MM.1S (cell line): ENCODE measurements at regions not wholly inside any gene's neighbourhood (a gene's known extent, or its start where the extent isn't known, plus 50 kb on each side); places are given as distances from the start of the nearest gene placed in this dataset.

Experiments
- DNase-seq: peaks from one replicate; pipeline ENCODE4 v3.0.0-alpha.2; 2015
- H2AFZ ChIP-seq: fragments of 300-600 bp; sonication (generic); 2 replicates; pipeline ENCODE4 v1.6.0; 2016; ENCODE audit warnings: antibody characterized with exemption, low read length
- H3F3A ChIP-seq: fragments of 300-600 bp; sonication (generic); 2 replicates; pipeline ENCODE4 v1.6.1; 2016; ENCODE audit warnings: mild to moderate bottlenecking, antibody characterized with exemption, low read length, moderate library complexity, mixed read lengths; ENCODE audit not compliant: insufficient read depth
- H3K27ac ChIP-seq: fragments of 300-600 bp; sonication (generic); 2 replicates; pipeline ENCODE4 v1.5.1; 2016; ENCODE audit warnings: mild to moderate bottlenecking, low read length
- H3K27me3 ChIP-seq: fragments of 300-600 bp; sonication (generic); replicated peaks from 2 replicates; pipeline ENCODE4 v1.6.0; 2016; ENCODE audit warnings: low read length; ENCODE audit not compliant: insufficient read depth
- H3K36me3 ChIP-seq: fragments of 300-600 bp; sonication (generic); replicated peaks from 2 replicates; pipeline ENCODE4 v1.6.1; 2016; ENCODE audit warnings: mild to moderate bottlenecking, low read length, mixed read lengths; ENCODE audit not compliant: insufficient read depth
- H3K4me1 ChIP-seq: fragments of 300-600 bp; sonication (generic); 2 replicates; pipeline ENCODE4 v1.6.1; 2016; ENCODE audit warnings: low read length, mixed read lengths
- H3K4me2 ChIP-seq: fragments of 300-600 bp; sonication (generic); 2 replicates; pipeline ENCODE4 v1.6.0; 2016; ENCODE audit warnings: low read depth, low read length
- H3K4me3 ChIP-seq: fragments of 300-600 bp; sonication (generic); 2 replicates; pipeline ENCODE4 v1.5.1; 2016; ENCODE audit warnings: low read length, mixed read lengths
- H3K79me2 ChIP-seq: fragments of 300-600 bp; sonication (generic); 2 replicates; pipeline ENCODE4 v1.6.1; 2016; ENCODE audit warnings: mixed run types, low read length, mixed read lengths
- H3K9ac ChIP-seq: fragments of 300-600 bp; sonication (generic); 2 replicates; pipeline ENCODE4 v1.6.1; 2016; ENCODE audit warnings: low read length, mixed read lengths
- H3K9me2 ChIP-seq: fragments of 300-600 bp; sonication (generic); replicated peaks from 2 replicates; pipeline ENCODE4 v1.6.1; 2016; ENCODE audit warnings: mild to moderate bottlenecking, low read length, mixed read lengths; ENCODE audit not compliant: insufficient read depth
- H3K9me3 ChIP-seq: fragments of 300-600 bp; sonication (generic); replicated peaks from 2 replicates; pipeline ENCODE4 v1.6.1; 2016; ENCODE audit warnings: mild to moderate bottlenecking, low read length, mixed read lengths; ENCODE audit not compliant: insufficient read depth
- H4K20me1 ChIP-seq: fragments of 300-600 bp; sonication (generic); 2 replicates; pipeline ENCODE4 v1.6.1; 2016; ENCODE audit warnings: mild to moderate bottlenecking, low read length, moderate library complexity, mixed read lengths; ENCODE audit not compliant: insufficient read depth
- EZH2 ChIP-seq: fragments of 300-600 bp; sonication (generic); optimal IDR thresholded peaks from 2 replicates; pipeline ENCODE3; 2017; ENCODE audit warnings: low read depth, mild to moderate bottlenecking, antibody characterized with exemption, low read length, mixed read lengths
- EZH2phosphoT487 ChIP-seq: fragments of 300-600 bp; sonication (generic); IDR thresholded peaks from 2 replicates; pipeline ENCODE4 v1.6.1; 2018; ENCODE audit warnings: antibody characterized with exemption, low read length
- TF ChIP-seq, protein P1 (sequence below): fragments of 300-600 bp; sonication (generic); IDR thresholded peaks from 2 replicates; pipeline ENCODE4 v1.5.1; 2016; ENCODE audit warnings: antibody characterized with exemption, low read length, mixed read lengths

DNA sequence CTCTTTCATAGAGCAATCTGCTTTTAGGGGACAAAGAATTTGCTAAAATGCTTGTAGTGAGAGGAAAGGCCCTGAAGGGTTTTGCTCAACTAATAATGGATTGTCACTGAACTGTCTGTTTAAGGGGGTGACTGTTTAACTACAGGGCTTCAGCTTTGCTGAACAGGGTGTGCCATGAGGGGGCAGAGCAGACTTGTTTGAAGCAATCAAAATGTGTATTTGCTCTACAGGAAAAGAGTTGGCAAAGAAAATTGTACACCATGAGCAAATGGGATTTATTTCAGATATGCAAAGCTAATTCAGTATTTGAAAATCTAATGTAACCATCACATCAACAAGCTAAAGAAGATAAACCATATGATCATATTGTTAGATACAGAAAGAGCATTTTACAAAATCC lies 154.3 kb downstream of the GABRG2 start:
- H3K9ac ChIP-seq, result no peak overlapping the region
- no peaks in the 10 kb centered on the region for H3F3A ChIP-seq
- H3K36me3 ChIP-seq, result no peaks in the 10 kb centered on the region
- H3K4me2 ChIP-seq, result no peak overlapping the region
- H3K9me2 ChIP-seq, result no peaks in the 10 kb centered on the region
- no peak for TF ChIP-seq EZH2
- TF ChIP-seq, protein P1, sequence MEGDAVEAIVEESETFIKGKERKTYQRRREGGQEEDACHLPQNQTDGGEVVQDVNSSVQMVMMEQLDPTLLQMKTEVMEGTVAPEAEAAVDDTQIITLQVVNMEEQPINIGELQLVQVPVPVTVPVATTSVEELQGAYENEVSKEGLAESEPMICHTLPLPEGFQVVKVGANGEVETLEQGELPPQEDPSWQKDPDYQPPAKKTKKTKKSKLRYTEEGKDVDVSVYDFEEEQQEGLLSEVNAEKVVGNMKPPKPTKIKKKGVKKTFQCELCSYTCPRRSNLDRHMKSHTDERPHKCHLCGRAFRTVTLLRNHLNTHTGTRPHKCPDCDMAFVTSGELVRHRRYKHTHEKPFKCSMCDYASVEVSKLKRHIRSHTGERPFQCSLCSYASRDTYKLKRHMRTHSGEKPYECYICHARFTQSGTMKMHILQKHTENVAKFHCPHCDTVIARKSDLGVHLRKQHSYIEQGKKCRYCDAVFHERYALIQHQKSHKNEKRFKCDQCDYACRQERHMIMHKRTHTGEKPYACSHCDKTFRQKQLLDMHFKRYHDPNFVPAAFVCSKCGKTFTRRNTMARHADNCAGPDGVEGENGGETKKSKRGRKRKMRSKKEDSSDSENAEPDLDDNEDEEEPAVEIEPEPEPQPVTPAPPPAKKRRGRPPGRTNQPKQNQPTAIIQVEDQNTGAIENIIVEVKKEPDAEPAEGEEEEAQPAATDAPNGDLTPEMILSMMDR, result no peak
- TF ChIP-seq EZH2phosphoT487, result no peak
- no peak overlapping the region for H3K4me3 ChIP-seq
- no peak overlapping the region for H2AFZ ChIP-seq
- no peaks in the 10 kb centered on the region for H3K9me3 ChIP-seq
- H3K27me3 ChIP-seq, result no peaks in the 10 kb centered on the region
- H3K27ac ChIP-seq, result no peak overlapping the region
- H3K79me2 ChIP-seq, result no peaks in the 10 kb centered on the region
- no peaks in the 10 kb centered on the region for H3K4me1 ChIP-seq
- DNase-seq, result no peak
- no peaks in the 10 kb centered on the region for H4K20me1 ChIP-seq

DNA sequence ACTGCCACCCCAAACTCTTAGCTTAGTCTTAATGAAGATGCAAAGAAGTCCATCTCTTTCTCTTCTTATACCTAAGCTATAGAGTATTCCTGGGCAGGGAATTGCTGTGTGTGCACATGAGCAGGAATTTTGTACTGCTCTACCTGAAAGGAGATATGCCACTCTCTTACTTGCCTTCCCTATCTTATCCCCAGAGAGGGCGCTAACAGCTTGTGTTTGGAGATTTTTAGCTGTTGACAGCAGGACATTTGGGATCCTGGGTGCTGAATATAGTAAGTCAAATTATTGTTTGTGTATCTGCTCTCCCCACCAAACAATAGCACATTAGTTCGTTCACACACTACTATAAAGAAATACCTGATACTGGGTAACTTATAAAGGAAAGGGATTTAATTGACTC lies 159.5 kb downstream of the GABRG2 start:
- TF ChIP-seq, protein P1, result no peak
- TF ChIP-seq EZH2 (no peak), EZH2phosphoT487 (no peak)
- H3K4me1 ChIP-seq, result no peaks in the 10 kb centered on the region
- H3K4me2 ChIP-seq, result no peak overlapping the region
- H3K9ac ChIP-seq, result no peak overlapping the region
- H3K79me2 ChIP-seq, result no peaks in the 10 kb centered on the region
- H3K4me3 ChIP-seq, result no peak overlapping the region
- no peaks in the 10 kb centered on the region for H3K9me3 ChIP-seq
- H3F3A ChIP-seq, result no peaks in the 10 kb centered on the region
- H3K27ac ChIP-seq, result no peak overlapping the region
- H3K27me3 ChIP-seq, result no peaks in the 10 kb centered on the region
- no peak overlapping the region for H2AFZ ChIP-seq
- H3K9me2 ChIP-seq, result no peaks in the 10 kb centered on the region
- no peaks in the 10 kb centered on the region for H3K36me3 ChIP-seq
- DNase-seq, result no peak
- no peaks in the 10 kb centered on the region for H4K20me1 ChIP-seq

DNA sequence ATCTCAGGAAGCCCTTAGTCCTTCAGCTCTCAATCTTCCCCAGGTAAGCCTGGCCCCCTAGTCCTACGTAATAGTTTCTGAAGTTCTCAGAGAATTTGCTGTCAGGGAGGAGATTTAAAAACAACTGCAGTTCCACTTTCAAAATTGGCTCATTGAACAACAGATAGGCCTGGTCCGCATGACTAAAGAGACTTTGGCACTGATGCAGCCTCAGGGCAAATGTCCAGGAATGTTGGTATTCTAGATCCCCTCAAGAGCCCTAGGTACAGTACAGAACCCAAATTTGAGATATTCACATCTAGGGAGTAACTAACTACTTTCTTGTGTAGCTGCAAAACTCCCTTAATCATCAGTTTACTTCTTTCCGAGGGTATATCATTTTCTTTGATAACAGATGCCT lies 162.8 kb downstream of the GABRG2 start:
- H4K20me1 ChIP-seq, result no peaks in the 10 kb centered on the region
- no peak for DNase-seq
- H3K9me2 ChIP-seq, result no peaks in the 10 kb centered on the region
- no peak overlapping the region for H3K27ac ChIP-seq
- H3F3A ChIP-seq, result no peaks in the 10 kb centered on the region
- H2AFZ ChIP-seq, result no peak overlapping the region
- no peaks in the 10 kb centered on the region for H3K9me3 ChIP-seq
- no peak overlapping the region for H3K9ac ChIP-seq
- TF ChIP-seq, protein P1, result no peak
- TF ChIP-seq EZH2 (no peak), EZH2phosphoT487 (no peak)
- H3K4me3 ChIP-seq, result no peak overlapping the region
- H3K79me2 ChIP-seq, result no peaks in the 10 kb centered on the region
- H3K4me2 ChIP-seq, result no peak overlapping the region
- H3K36me3 ChIP-seq, result no peaks in the 10 kb centered on the region
- no peaks in the 10 kb centered on the region for H3K27me3 ChIP-seq
- H3K4me1 ChIP-seq, result no peaks in the 10 kb centered on the region
